AG09319 (cell line): ENCODE measurements at regions not wholly inside any gene's neighbourhood (a gene's known extent, or its start where the extent isn't known, plus 50 kb on each side); places are given as distances from the start of the nearest gene placed in this dataset.

Experiments used
- DNase-seq: peaks from one replicate; pipeline ENCODE4 v3.0.0-alpha.2; 2010; ENCODE audit warnings: low read depth; ENCODE audit errors: extremely low read depth
- TF ChIP-seq, protein P1 (sequence below): IDR thresholded peaks from 2 replicates; pipeline ENCODE4 v1.5.1; 2011; ENCODE audit warnings: low read depth, mild to moderate bottlenecking, inconsistent platforms, low read length, moderate library complexity

DNA sequence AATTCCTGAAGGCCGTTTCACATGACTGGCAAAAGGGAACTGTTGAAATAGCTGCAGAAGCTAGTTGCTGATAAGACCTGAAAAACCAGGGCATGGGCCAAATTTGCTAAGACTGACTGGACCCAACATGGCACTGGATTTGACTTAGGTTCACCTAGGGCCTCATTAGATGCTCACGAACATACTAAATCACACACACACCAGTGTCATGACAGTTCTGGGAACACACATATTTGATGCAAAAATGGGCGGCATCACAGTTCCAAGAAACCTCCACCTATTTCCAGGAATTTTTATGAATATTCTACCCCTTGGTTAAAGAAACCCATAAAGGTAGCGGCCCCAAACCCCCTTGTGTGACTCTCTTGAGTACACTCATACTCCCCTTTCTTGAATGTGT is 99.6 kb upstream of the OBI1 start:
- DNase-seq = no peak
- TF ChIP-seq, protein P1, sequence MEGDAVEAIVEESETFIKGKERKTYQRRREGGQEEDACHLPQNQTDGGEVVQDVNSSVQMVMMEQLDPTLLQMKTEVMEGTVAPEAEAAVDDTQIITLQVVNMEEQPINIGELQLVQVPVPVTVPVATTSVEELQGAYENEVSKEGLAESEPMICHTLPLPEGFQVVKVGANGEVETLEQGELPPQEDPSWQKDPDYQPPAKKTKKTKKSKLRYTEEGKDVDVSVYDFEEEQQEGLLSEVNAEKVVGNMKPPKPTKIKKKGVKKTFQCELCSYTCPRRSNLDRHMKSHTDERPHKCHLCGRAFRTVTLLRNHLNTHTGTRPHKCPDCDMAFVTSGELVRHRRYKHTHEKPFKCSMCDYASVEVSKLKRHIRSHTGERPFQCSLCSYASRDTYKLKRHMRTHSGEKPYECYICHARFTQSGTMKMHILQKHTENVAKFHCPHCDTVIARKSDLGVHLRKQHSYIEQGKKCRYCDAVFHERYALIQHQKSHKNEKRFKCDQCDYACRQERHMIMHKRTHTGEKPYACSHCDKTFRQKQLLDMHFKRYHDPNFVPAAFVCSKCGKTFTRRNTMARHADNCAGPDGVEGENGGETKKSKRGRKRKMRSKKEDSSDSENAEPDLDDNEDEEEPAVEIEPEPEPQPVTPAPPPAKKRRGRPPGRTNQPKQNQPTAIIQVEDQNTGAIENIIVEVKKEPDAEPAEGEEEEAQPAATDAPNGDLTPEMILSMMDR = no peak

- TF ChIP-seq, protein P1 = no peak
- no peak for DNase-seq
Observed at GRCh38 chr13:78753435-78753834, 94.5 kb upstream of the OBI1 start.

GRCh38 chr13:78750735-78751134 is 91.8 kb upstream of the OBI1 start:
- no peak for DNase-seq
- TF ChIP-seq, protein P1 = no peak

GRCh38 chr13:78743973-78744372 is 85.0 kb upstream of the OBI1 start:
- TF ChIP-seq, protein P1 = no peak

DNA sequence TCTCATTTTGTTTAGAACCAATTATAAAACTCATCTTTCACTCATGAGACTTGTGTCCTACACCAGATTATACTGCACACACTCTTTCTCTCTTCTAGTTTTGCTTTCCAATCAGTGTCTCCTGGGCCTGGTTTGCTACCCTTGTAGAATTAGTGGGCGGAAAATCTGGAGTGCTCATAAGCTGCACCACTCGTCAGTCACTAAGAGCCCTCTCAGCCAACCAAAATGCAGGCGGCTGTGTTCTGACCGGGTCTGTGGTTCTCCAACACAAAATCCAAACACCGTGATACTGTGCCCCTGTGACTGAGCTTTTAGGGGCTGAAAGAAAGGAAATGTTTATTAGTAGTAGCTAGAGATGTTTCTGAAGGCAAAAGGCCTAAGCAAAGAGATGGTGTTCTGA is 83.7 kb upstream of the OBI1 start:
- no peak for DNase-seq
- TF ChIP-seq, protein P1 = no peak

More at GRCh38 chr13:78743973-78744372, 85.0 kb upstream of the OBI1 start:
- DNase-seq = no peak

- DNase-seq = no peak
Observed at GRCh38 chr13:78736142-78736541, 77.2 kb upstream of the OBI1 start.

DNA sequence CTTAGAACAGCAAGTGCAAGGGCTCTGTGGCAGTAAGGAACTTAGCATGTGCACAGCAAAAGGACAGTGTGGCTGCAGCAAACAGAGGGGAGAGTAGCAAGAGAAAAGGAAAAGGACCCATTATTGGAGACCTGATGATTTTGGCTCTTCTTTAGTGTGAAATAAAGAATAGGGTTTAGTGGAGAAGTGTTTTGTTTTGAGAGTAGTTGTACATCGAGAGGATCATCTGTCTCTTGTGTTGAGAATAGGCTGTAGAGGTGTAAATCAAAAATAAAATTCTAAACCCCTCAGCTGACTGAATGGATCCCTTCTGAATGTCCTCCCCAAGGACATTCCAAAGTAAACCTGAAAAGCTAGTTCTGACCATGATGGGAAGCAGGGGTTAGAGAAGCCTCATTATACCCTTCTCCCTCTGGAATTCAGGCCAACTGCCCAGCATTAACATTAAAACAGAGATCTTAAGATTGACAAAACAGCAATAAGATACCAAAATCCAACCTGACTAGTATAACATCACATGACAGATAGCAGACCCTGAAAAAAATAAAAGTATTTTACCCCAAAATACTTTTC is 73.6 kb upstream of the OBI1 start:
- no peak for DNase-seq
- TF ChIP-seq, protein P1 = no peak

More at GRCh38 chr13:78736142-78736541, 77.2 kb upstream of the OBI1 start:
- TF ChIP-seq, protein P1 = no peak
